Amygdala (tissue), 56 donors: ENCODE measurements at regions not wholly inside any gene's neighbourhood (a gene's known extent, or its start where the extent isn't known, plus 50 kb on each side); places are given as distances from the start of the nearest gene placed in this dataset.
"Not testable (repeated sequence)": the region's sequence is repeated elsewhere in the genome, so short reads cannot be mapped to it uniquely, and the experiment has no call there.

Source experiments
- DNase-seq, 56 donors: peaks; one replicate each; lab custom pipeline; 2025; lab: John Stamatoyannopoulos, UW

DNA sequence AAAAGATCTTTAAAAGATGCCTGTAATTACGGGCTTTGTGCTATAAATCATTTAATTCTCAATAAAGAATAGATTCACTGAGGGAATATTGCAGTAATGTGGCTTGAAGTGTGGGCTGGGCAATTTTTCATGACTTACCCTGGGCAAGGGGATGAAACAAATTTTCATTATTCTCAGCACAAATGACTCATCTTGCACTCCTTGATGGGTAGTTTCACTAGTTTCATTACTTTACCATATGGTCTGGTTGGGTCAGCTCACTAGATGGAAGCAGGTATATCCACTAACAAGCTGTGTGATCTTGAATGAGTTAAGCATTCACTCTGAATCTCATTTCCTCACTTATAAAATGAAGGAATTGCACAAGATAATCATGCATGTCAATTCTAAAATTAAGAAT lies 234.3 kb downstream of the ABCC12 start:
- DNase-seq, result no peak

DNA sequence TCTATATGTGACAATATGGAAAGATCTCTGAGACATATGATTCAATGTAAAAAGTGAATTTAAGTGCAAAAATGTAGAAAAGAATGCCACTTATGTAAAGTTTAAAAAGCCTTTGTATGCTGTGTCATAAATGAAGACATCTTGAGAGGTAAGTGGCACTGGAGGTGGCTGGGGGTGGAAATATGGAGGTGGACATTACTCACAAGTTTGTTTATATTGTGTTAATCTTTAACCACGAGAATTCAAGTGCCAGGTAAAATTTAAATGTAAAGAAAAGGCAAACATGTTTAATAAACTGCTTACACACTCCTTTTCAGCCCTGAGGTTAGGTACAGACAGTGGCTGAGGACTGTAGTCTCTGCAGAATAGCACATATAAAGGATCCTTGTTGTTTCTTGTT lies 235.1 kb downstream of the ABCC12 start:
- no peak for DNase-seq

DNA sequence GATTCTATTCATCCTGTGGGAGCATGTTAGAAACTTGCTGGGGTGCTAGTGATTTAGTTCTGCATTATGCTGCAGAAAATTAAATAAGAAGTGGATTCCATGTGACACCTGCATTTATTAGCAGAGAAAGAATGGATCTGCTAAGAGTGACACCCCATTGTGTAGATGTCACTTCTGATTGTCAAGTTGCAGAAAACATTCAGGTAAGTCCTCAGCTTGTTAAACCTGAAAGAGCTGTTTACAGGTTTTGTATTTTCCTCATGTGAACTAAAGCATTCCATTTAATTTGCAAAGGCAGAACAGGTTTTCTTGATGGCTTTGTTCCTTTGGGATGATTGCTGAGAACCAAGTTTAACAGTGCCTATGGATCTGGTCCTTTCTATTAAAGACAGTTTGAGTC lies 238.7 kb downstream of the ABCC12 start:
- no peak for DNase-seq

DNA sequence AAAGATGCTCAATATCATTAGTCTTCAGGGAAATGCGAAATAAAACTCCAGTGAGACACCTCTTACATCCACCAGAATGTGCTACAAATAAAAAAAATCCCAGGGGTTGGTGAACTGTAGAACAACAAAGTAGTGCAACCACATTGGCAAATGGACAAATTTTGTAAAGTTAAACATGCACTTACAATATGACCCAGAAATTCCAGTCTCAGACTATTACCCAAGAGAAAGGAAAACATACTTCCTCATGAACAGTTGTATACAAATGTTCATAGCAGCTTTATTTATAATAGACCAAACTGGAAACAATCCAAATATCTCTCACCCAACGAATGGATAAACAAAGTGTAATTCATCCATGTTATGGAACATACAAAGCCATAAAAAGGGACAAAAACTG lies 239.5 kb downstream of the ABCC12 start:
- DNase-seq, result no peak

DNA sequence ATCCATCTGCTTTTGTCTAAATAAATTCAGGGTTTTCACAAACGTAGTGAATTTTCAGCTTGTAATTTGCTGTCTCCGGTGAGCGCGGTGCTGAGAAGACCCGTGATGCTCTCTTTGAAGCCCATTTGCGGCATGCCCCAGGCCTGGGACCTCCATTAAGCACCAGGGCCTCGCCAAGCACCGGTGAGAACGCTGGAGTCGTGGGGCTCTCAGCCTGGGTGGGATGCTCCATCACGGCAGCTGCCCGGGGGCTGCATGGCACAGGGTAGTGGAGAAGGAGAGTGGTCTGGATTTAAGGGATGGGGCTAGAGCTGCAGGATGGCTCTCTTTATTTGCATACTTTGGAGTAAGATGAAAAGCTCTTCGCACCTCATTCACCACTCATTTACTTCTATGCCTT lies 248.7 kb downstream of the ABCC12 start:
- DNase-seq, result no peak

DNA sequence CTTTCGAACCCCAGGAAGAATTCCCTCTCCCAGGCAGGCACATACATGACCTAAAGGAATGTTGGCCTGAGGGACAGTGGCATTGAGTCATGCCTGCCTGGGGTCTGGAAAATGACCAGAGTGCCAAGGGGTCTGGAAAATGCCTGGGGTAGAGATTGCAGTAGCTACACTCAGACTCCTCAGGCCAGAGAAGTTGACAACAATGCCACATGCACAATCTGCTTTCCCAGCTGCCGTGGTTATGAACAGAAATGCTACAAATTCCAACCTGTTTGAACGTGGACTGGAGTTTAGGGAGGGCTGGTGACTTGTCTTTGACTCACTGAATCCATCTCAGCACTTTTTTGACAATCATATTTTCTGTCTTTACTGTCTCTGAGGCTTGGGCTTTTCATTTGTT lies 250.0 kb downstream of the ABCC12 start:
- no peak for DNase-seq

DNA sequence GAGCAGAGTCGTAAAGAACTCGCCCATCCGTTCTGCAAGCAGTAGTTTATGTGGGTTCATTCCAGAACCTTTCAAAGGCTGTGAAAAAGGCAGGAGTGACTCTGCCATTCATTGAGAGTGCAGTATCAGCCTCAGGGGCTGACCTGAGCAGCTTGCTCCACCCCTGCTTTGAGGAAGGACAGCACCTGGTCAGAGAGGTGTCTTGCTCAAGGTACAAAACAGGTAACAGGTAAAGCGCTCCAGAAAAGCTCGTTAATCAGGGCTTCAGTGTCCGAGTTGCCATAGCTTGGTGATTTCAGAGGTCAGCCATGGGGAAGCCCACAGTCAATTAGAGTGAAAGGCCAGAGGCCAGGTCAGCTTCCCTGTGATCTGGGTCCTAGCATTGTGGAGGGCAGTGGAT lies 251.1 kb downstream of the ABCC12 start:
- no peak for DNase-seq

DNA sequence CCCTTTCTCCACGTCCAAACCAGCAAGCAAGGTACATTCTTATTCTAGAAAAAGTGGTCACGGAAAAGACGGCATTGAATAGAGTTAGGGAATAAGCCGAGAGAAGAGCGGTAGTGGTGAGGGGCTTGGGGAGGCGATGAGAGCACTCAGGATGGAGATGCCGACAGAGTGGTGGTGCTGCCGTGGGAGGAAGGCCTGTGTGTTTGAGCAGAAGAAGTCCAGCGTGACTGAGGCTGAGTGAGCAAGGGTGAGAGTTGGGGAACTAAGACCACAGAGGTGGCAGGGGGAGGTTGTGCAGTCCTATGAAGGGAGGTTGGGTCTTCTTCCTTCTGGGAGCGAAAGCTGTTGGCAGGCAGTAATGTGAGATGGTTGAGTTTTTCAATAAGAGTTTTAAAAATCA lies 252.3 kb downstream of the ABCC12 start:
- DNase-seq, result no peak

DNA sequence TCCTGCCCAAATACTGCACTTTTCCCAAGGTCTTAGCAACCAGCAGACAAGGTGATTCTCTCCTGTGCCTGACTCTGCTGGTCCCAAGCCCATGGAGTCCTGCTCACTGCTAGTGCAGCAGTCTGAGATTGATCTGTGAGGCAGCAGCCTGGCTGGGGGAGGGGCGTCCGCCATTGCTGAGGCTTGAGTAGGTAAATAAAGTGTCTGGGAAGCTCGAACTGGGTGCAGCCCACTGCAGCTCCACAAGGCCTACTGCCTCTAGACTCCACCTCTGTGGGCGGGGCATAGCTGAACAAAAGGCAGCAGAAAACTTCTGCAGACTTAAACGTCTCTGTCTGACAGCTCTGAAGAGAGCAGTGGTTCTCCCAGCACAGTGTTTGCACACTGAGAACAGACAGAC lies 258.7 kb downstream of the ABCC12 start:
- not testable (repeated sequence) for DNase-seq

DNA sequence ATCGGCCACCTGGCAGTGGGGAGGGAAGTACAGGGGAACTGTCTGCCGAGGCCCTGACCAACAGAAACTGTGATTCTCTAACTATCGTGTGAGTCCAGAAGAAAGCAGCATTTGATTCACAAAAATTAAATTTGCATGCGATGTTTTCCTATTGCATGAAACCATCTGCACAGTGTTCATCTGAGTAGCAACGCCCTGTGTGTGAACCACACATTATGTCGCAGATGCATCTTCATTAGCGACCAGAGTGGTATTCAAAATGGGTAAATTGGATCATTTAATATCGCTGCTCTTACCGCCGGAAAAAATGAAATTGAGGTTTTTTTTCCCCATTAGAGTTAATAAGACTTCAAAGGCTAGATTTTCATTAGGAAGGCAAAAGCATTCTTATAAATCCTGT lies 260.6 kb downstream of the ABCC12 start:
- DNase-seq, result no peak

DNA sequence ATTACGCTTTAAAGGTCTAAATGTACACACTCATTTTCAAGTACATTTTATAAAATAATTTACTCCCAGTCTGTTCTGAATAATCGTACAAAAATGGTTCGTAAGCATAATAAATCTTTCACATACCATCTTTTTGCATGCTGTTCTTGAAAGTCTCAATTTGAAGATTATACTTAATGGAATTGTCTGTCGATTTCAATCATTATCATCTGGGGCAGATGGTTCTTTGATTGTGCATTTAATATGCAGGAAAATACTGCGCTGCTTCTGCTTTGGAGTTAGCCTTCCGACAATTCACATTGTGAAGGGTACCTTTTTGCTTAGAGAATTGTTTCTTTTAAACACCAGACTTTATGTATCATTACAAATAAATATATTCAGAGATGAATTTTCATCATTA lies 262.8 kb downstream of the ABCC12 start:
- no peak for DNase-seq

DNA sequence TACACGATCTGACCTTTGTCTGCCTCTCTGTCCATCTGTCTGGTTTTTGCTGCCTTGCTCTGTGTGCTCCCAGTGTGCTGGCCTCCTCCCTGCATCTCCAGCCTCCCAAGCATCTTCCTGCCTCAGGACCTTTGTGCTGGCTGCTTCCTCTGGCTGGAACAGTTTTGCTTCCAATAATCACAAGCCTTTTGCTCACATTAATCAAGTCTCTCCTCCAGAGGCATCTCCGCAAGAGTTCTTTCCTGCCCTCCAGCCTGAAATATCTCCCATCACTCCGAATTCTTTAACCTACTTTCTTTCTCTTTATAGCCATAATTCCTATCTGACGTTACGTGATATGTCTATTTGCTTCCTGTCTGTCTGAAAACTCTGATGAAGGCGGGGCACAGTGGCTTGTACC lies 267.1 kb downstream of the ABCC12 start:
- no peak for DNase-seq

DNA sequence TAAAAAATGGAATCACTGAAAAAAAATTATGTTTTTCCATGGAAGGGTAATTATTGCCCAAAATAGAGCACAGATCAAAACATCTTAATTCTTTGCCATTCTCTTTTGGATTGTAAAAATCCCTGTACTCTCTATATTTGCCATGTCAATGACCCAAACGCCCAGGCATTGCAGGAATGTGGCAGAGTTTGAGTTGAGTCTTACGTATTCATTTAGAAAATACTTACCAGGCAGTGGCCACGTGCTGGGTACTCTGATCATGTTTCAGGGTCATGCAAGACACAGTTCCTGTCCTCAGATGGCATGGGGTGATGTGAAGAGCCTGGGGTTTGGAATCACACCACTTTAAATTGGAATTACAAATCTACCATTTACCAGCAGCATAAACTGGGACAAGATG lies 267.7 kb downstream of the ABCC12 start:
- no peak for DNase-seq

DNA sequence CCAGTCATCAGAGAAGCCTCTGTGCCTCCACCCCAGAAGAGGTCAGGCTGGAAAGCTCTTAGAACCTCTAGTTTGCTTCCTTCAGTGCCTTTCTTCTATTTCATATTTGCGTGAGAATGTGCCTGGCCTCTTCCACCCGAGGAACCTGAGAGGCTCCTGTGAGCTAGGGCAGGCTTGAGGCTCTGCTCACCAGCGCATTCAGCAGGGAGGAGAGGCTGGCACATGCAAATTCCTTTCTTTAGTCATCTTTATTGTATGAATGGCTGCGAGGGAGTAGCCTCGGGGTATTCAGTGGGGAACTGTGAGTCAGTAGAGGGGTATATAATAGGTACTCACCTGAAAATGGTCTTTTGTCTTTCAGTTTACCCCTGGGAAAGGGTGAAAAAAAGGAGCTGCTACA lies 268.3 kb downstream of the ABCC12 start:
- no peak for DNase-seq

DNA sequence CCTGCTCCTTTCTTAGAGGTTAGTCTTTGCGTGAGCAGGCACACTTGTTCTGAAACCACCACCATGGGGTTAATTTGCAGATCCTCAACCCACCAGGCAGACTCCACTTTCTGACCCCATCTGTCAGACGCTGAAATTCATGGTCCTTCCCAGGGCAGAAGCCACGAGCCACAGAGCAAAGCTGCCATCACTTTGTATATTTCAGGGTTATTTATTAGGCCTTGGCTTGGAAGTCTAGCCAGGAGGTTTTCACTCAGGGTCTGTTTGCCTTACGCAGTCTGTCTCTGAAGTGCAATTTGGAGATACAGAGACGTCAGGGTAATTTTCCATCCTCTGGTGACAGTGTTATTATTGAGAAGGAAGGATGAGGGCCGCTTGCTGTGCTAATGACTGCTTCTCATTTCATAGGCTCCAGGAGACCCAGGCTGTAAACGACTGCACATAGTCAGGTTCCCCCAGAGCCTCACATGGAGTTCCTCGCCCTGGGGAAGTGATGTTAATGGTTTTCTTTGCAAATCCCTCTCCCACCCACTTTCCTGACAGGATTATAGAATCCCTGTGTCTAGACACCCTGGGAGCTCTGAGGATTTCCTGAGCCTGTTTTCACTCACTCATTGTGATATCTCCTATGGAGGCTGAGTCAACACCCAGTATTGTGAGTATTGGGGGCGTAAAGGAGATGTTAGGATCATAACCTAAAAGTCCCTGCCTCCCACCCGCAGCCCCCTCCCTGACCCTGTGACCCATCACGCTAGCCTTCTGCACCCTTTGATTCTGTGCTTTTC lies 269.0 kb downstream of the ABCC12 start:
- DNase-seq, result no peak

DNA sequence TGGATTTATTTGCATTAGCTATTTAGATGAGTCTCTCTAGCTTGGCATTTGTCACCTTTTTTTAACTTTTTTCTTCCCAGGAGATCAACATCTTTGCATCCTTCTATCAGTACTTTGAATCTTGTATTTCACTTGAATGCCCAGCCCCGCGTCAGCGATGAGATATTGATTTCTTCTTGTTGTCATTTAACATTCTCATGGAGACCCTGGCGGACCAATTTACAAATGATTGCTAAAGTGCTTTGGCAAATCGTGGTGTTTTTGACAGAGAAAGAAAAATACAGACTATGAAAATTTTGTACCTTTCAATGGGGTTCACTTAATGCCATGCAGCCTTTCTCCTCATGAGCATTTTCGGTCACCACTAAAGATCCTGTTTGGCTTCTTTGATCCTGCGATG lies 269.7 kb downstream of the ABCC12 start:
- DNase-seq, result no peak

DNA sequence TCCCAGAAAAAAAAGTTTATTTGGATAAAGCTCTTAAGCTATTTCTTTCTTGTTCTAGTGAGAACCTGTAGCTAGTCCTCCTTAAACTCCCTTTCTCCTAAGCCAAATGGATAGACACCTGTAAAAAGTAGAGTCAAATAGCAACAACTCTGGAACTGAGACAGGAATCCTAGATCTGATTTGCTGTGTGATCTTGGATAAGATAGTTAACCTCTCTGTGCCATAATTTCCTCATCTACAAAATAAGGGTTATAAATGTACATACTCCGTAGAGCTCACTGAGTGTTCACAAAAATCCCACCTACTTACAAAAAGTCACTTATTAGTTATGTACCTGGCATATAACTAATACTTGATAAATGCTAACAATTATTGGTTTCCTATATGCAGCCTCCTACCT lies 270.3 kb downstream of the ABCC12 start:
- DNase-seq, result no peak

DNA sequence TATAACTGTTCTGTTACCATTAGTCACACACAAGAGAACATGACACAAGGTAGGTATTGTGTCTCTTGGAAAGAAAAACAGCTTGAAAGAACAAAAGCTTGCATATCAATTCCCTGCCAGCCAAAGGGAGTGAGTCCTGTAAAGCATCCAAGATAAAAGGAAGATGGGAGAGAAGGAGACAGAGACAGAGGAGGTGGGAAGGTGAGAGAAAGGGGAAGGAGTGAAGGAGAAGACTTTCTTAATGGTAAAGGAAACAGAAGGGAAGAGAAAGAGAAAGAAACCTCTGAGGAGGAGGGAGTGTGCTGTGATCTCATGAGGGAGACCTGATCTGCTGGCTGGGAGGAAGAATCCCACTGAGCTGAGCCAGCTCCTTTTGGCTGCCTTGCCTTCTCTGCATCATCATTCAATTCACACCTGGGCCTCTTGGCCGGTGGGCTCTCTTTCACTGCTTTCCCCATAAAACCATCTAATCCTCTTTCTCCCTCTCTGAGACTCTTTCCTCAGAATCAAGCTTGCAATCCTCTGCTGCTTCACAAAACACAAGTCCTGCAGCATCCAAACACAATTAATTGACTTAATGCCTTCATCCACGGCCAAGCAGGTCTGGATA lies 271.6 kb downstream of the ABCC12 start:
- DNase-seq, result peak in 1 of 56 donors; percentile 18

DNA sequence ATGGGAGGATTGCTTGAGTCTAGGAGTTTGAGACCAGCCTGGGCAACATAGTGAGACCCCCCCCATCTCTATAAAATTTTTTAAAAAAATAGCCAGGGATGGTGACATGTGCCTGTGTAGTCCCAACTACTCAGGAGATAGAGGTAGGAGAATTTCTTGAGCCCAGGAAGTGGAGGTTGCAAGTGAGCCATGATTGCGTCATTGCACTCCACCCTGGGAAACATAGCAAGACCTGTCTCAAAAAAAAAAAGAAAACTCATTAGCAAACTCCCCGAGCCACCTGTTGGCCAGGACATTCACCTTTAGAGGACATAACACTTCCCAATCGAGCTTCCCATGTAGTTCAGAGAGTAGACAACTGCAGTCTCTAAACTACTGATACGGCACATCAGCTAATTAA lies 274.2 kb downstream of the ABCC12 start:
- DNase-seq, result no peak

DNA sequence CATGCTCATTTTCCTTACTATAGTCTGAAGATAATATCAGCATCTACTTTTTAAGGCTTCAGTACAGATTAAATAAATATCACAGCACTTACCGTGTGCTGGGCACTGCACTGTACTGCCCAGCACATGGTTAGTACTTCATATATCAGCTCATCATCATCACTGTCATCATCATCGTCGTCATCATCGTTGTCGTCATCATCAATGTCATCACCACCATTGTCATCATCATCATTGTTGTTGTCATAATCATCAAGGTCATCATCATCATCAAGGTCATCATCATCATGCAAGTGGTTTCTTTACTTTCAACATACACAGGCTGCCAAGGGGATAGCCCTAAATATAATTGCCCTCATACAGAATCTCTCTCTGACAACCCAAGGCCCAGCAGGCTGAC lies 275.1 kb downstream of the ABCC12 start:
- DNase-seq, result no peak

DNA sequence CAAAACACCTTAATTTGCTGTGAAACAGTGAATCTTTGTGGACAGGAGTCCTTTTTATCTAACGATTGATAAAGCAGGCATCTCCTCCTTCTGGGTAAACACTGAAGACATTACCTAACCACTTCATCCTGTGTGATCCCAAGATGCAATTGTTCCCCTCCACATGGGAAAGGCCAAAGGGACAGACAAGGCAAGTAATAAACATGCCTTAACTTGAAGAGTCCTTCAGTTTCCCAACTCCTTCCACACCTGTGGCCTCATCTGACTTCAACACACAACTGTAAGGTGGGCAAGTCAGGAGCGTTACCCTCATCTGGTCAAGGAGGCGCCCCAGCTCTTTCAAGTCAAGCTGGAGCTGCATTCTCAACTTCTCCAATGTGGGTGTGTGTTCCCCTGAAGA lies 278.6 kb downstream of the ABCC12 start:
- DNase-seq, result no peak

DNA sequence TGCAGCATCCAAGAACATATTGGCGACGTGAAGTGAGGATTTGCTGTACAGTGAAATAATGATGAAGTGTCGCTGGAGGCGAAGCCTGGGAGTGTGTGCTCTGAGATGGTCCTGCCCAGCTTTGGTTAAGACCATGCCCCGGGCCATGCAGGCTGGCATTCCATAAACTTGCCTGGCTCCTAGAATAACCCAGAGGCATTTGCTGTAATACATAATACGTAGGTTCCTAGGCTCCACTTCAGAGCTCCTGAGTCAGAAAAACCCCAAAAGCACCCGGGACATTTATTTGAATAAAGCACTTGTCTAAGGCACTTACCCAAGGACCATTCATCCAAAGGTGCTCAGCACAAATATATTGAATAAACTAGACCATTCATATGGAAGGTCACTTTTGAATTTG lies 279.3 kb downstream of the ABCC12 start:
- no peak for DNase-seq

DNA sequence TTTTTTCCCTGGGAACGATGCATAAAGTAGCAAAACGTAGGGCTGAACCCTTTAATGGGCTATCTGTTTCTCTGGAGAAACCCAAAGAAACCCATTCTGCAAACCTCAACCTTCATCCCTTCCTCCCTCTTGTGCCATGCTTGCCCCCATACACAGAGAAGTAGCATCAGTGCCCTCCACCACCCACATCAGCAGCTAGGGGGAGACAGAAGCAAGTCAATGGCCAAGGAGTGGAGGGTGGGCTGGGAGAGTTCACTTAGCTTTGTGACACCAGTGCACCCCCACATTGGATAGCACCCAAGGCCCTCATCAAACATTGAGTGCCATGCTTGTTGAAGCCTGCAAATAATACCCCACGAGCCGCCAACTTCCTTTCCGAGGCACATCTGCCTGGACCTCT lies 282.4 kb downstream of the ABCC12 start:
- no peak for DNase-seq
